ENCODE measurements at regions not wholly inside any gene's neighbourhood (a gene's known extent, or its start where the extent isn't known, plus 50 kb on each side); places are given as distances from the start of the nearest gene placed in this dataset.
A peak's percentile ranks its signal among the peaks of the same experiment; 100 is the strongest.

DNA sequence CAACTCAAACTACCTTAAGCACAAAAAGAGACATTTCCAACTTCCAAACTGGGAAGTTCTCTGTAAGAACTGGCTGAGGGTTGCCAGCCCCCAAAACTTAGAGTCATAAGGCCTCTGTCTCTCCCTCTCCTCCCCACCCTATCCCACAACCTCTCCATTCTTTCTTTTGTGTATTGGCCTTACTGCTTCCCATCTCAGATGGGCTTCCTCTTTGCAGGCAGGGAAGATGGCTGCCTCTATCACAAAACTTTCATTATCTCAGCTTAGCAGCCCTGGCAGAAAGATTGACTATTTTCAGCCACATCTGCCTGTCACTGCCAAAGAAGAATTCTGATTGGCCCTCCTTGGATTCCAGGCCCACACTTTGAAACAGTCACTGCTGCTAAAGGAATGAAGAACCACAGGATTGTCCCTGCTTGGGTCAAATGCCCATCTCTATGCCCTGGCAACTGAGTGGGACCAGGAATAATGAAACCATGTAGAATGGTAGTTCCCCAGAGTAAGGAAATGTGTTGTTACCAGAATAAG, 58.0 kb upstream of the PRKAR2B start:
- H3K9me2 ChIP-seq (replicated peaks; ENCODE audit: control insufficient read depth, low read length): no peaks in the 10 kb centered on the region
- TF ChIP-seq EZH2phosphoT487 (IDR thresholded peaks at IDR 0.05; ENCODE audit: borderline replicate concordance, low read length): no peak
- TF ChIP-seq, protein P1, sequence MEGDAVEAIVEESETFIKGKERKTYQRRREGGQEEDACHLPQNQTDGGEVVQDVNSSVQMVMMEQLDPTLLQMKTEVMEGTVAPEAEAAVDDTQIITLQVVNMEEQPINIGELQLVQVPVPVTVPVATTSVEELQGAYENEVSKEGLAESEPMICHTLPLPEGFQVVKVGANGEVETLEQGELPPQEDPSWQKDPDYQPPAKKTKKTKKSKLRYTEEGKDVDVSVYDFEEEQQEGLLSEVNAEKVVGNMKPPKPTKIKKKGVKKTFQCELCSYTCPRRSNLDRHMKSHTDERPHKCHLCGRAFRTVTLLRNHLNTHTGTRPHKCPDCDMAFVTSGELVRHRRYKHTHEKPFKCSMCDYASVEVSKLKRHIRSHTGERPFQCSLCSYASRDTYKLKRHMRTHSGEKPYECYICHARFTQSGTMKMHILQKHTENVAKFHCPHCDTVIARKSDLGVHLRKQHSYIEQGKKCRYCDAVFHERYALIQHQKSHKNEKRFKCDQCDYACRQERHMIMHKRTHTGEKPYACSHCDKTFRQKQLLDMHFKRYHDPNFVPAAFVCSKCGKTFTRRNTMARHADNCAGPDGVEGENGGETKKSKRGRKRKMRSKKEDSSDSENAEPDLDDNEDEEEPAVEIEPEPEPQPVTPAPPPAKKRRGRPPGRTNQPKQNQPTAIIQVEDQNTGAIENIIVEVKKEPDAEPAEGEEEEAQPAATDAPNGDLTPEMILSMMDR (IDR thresholded peaks at IDR 0.05; ENCODE audit: low read depth, low read length, poor library complexity, severe bottlenecking): no peak
- H3K4me1 ChIP-seq (ENCODE audit: control insufficient read depth, low read length): peaks cover 67% of the 10 kb centered on the region
- peak overlapping the region; percentile 77 for H3K27ac ChIP-seq (ENCODE audit: low read depth, low read length)
- no peaks in the 10 kb centered on the region for H3K36me3 ChIP-seq (ENCODE audit: control insufficient read depth, low read length)
- H4K20me1 ChIP-seq (ENCODE audit: control insufficient read depth, insufficient read depth, low read depth, low read length): no peaks in the 10 kb centered on the region
- peak overlapping the region; percentile 53 for H3K4me2 ChIP-seq (ENCODE audit: low read length)
- H3F3A ChIP-seq (ENCODE audit: control insufficient read depth, insufficient read depth): peaks cover 20% of the 10 kb centered on the region
- no peaks in the 10 kb centered on the region for H3K79me2 ChIP-seq (ENCODE audit: control insufficient read depth, low read length)
- H3K27me3 ChIP-seq (ENCODE audit: control insufficient read depth, low read length): no peaks in the 10 kb centered on the region
- peak overlapping the region; percentile 41 for H3K4me3 ChIP-seq (ENCODE audit: low read length)
- H3K9me3 ChIP-seq (ENCODE audit: control insufficient read depth, insufficient read depth, low read length): no peaks in the 10 kb centered on the region

- peak overlapping the region; percentile 49 for H3K27ac ChIP-seq (ENCODE audit: low read depth, low read length)
- no peaks in the 10 kb centered on the region for H3K9me2 ChIP-seq (replicated peaks; ENCODE audit: control insufficient read depth, low read length)
- H3K4me1 ChIP-seq (ENCODE audit: control insufficient read depth, low read length): peaks cover 70% of the 10 kb centered on the region
- H3F3A ChIP-seq (ENCODE audit: control insufficient read depth, insufficient read depth): peaks cover 20% of the 10 kb centered on the region
- H4K20me1 ChIP-seq (ENCODE audit: control insufficient read depth, insufficient read depth, low read depth, low read length): no peaks in the 10 kb centered on the region
- peak overlapping the region; percentile 21; the same call in 1 of the 2 replicates for H3K4me3 ChIP-seq (ENCODE audit: low read length)
- H3K36me3 ChIP-seq (ENCODE audit: control insufficient read depth, low read length): no peaks in the 10 kb centered on the region
- TF ChIP-seq EZH2phosphoT487 (IDR thresholded peaks at IDR 0.05; ENCODE audit: borderline replicate concordance, low read length): no peak
- TF ChIP-seq, protein P1 (IDR thresholded peaks at IDR 0.05; ENCODE audit: low read depth, low read length, poor library complexity, severe bottlenecking): no peak
- no peaks in the 10 kb centered on the region for H3K27me3 ChIP-seq (ENCODE audit: control insufficient read depth, low read length)
- no peaks in the 10 kb centered on the region for H3K79me2 ChIP-seq (ENCODE audit: control insufficient read depth, low read length)
- peak overlapping the region; percentile 34 for H3K4me2 ChIP-seq (ENCODE audit: low read length)
- no peaks in the 10 kb centered on the region for H3K9me3 ChIP-seq (ENCODE audit: control insufficient read depth, insufficient read depth, low read length)
Observed at GRCh38 chr7:106987777-106988176, 56.7 kb upstream of the PRKAR2B start.

- no peaks in the 10 kb centered on the region for H3K79me2 ChIP-seq (ENCODE audit: control insufficient read depth, low read length)
- no peaks in the 10 kb centered on the region for H3K27me3 ChIP-seq (ENCODE audit: control insufficient read depth, low read length)
- H3K4me2 ChIP-seq (ENCODE audit: low read length): peak overlapping the region; percentile 15
- H3K4me3 ChIP-seq (ENCODE audit: low read length): no peak overlapping the region
- peaks cover 7% of the 10 kb centered on the region for H3F3A ChIP-seq (ENCODE audit: control insufficient read depth, insufficient read depth)
- TF ChIP-seq, protein P1 (IDR thresholded peaks at IDR 0.05; ENCODE audit: low read depth, low read length, poor library complexity, severe bottlenecking): no peak
- no peak for TF ChIP-seq EZH2phosphoT487 (IDR thresholded peaks at IDR 0.05; ENCODE audit: borderline replicate concordance, low read length)
- no peaks in the 10 kb centered on the region for H3K9me3 ChIP-seq (ENCODE audit: control insufficient read depth, insufficient read depth, low read length)
- no peak overlapping the region for H3K27ac ChIP-seq (ENCODE audit: low read depth, low read length)
- no peaks in the 10 kb centered on the region for H3K36me3 ChIP-seq (ENCODE audit: control insufficient read depth, low read length)
- H3K4me1 ChIP-seq (ENCODE audit: control insufficient read depth, low read length): peaks cover 39% of the 10 kb centered on the region
- H3K9me2 ChIP-seq (replicated peaks; ENCODE audit: control insufficient read depth, low read length): no peaks in the 10 kb centered on the region
- no peaks in the 10 kb centered on the region for H4K20me1 ChIP-seq (ENCODE audit: control insufficient read depth, insufficient read depth, low read depth, low read length)
Observed at GRCh38 chr7:106992511-106992910, 52.0 kb upstream of the PRKAR2B start.

All from DOHH2 (cell line).